Colonic mucosa (tissue), 4 donors: ENCODE measurements at regions not wholly inside any gene's neighbourhood (a gene's known extent, or its start where the extent isn't known, plus 50 kb on each side); places are given as distances from the start of the nearest gene placed in this dataset.
"Not testable (repeated sequence)": the region's sequence is repeated elsewhere in the genome, so short reads cannot be mapped to it uniquely, and the experiment has no call there.

ENCODE experiments used
- DNase-seq: peaks from one replicate; pipeline ENCODE4 v3.0.0-alpha.2; 2020
- H3K27ac ChIP-seq: fragments of 200-600 bp; one replicate; pipeline ENCODE4 v1.8.0; 2021
- H3K27me3 ChIP-seq: fragments of 200-600 bp; one replicate; pipeline ENCODE4 v1.8.0; 2021
- H3K36me3 ChIP-seq: fragments of 200-600 bp; one replicate; pipeline ENCODE4 v1.8.0; 2021
- H3K4me1 ChIP-seq: fragments of 200-600 bp; one replicate; pipeline ENCODE4 v1.8.0; 2021; ENCODE audit warnings: mild to moderate bottlenecking
- H3K4me3 ChIP-seq: fragments of 200-600 bp; one replicate; pipeline ENCODE4 v1.8.0; 2021
- H3K9ac ChIP-seq, 2 donors: one replicate each; pipeline ENCODE4 v1.7.0; 2013; ENCODE audit warnings: control low read depth in 2 of 2, low read depth in 2 of 2, low read length in 2 of 2
- H3K9me3 ChIP-seq: fragments of 200-600 bp; one replicate; pipeline ENCODE4 v1.8.0; 2021
- CTCF ChIP-seq: fragments of 200-600 bp; IDR thresholded peaks from one replicate; pipeline ENCODE4 v1.8.0; 2022; ENCODE audit warnings: antibody characterized with exemption, mild to moderate bottlenecking
- intact Hi-C: fragments of 100-400 bp; cut with DNase I; formaldehyde crosslinking; loops from one replicate; pipeline ENCODE4 v1.14.1; 2022
- donor health status: healthy.
- donor health status: DM: no; HTN: no; CAD: no.
- donor health status: DM: no; HTN: no; CAD: no.

- no peaks in the 10 kb centered on the region for H3K27me3 ChIP-seq
Observed at GRCh38 chr10:85408388-85408787, 958.2 kb downstream of the GRID1 start.

GRCh38 chr10:85410586-85410985 lies 956.0 kb downstream of the GRID1 start:
- H3K4me1 ChIP-seq, H3K36me3 ChIP-seq, H3K9ac ChIP-seq, DNase-seq, H3K4me3 ChIP-seq, H3K27me3 ChIP-seq, H3K9me3 ChIP-seq, intact Hi-C loops, H3K27ac ChIP-seq: not testable (repeated sequence)

More at GRCh38 chr10:85408388-85408787, 958.2 kb downstream of the GRID1 start:
- no peak for DNase-seq
- TF ChIP-seq CTCF, result no peak
- H3K27ac ChIP-seq, result no peak overlapping the region
- intact Hi-C loops, result no loop called here
- no peaks in the 10 kb centered on the region for H3K4me1 ChIP-seq
- no peak overlapping the region for H3K9ac ChIP-seq
- H3K36me3 ChIP-seq, result no peaks in the 10 kb centered on the region
- H3K9me3 ChIP-seq, result no peaks in the 10 kb centered on the region
- H3K4me3 ChIP-seq, result no peak overlapping the region

- no peaks in the 10 kb centered on the region for H3K27me3 ChIP-seq
- intact Hi-C loops, result no loop called here
- H3K4me1 ChIP-seq, result no peaks in the 10 kb centered on the region
- H3K27ac ChIP-seq, result no peak overlapping the region
- no peaks in the 10 kb centered on the region for H3K9me3 ChIP-seq
- no peak for TF ChIP-seq CTCF
- H3K9ac ChIP-seq, result no peak overlapping the region
- H3K36me3 ChIP-seq, result no peaks in the 10 kb centered on the region
- no peak for DNase-seq
- H3K4me3 ChIP-seq, result no peak overlapping the region
Observed at GRCh38 chr10:85413570-85413969, 953.0 kb downstream of the GRID1 start.

GRCh38 chr10:85420501-85421191 lies 945.9 kb downstream of the GRID1 start:
- intact Hi-C loops, result no loop called here
- H3K27ac ChIP-seq, result no peak overlapping the region
- H3K27me3 ChIP-seq, result no peaks in the 10 kb centered on the region
- H3K4me3 ChIP-seq, result no peak overlapping the region
- H3K4me1 ChIP-seq, result no peaks in the 10 kb centered on the region
- DNase-seq, result no peak
- no peak overlapping the region for H3K9ac ChIP-seq
- TF ChIP-seq CTCF, result no peak
- no peaks in the 10 kb centered on the region for H3K36me3 ChIP-seq
- no peaks in the 10 kb centered on the region for H3K9me3 ChIP-seq

GRCh38 chr10:85421421-85421820 lies 945.2 kb downstream of the GRID1 start:
- Histone ChIP-seq H3K36me3 (no peaks in the 10 kb centered on the region), H3K9me3 (no peaks in the 10 kb centered on the region), H3K4me3 (no peak overlapping the region), H3K9ac (no peak overlapping the region), H3K27me3 (no peaks in the 10 kb centered on the region), H3K27ac (no peak overlapping the region), H3K4me1 (no peaks in the 10 kb centered on the region)
- no peak for DNase-seq
- intact Hi-C loops, result no loop called here
- TF ChIP-seq CTCF, result no peak

GRCh38 chr10:85429126-85429525 lies 937.5 kb downstream of the GRID1 start:
- Histone ChIP-seq H3K27me3 (no peaks in the 10 kb centered on the region), H3K4me1 (no peaks in the 10 kb centered on the region), H3K9me3 (no peaks in the 10 kb centered on the region), H3K4me3 (no peak overlapping the region), H3K36me3 (no peaks in the 10 kb centered on the region), H3K9ac (no peak overlapping the region), H3K27ac (no peak overlapping the region)
- intact Hi-C loops, result no loop called here
- no peak for TF ChIP-seq CTCF
- DNase-seq, result no peak
